Prostate gland (tissue), 2 donors: ENCODE measurements at regions not wholly inside any gene's neighbourhood (a gene's known extent, or its start where the extent isn't known, plus 50 kb on each side); places are given as distances from the start of the nearest gene placed in this dataset.
"Not testable (repeated sequence)": the region's sequence is repeated elsewhere in the genome, so short reads cannot be mapped to it uniquely, and the experiment has no call there.

Source experiments
- DNase-seq: peaks from one replicate; pipeline ENCODE4 v3.0.0-alpha.2; 2019; ENCODE audit warnings: low spot score
- H3K27ac ChIP-seq, 2 donors: fragments of 200-600 bp; sonication (generic); 2 replicates each; pipeline ENCODE4 v1.5.1; 2017 to 2019
- H3K27me3 ChIP-seq: fragments of 200-600 bp; sonication (generic); replicated peaks from 2 replicates; pipeline ENCODE4 v1.5.1; 2019; ENCODE audit not compliant: insufficient read depth
- H3K36me3 ChIP-seq, 2 donors: fragments of 200-600 bp; sonication (generic); 1 replicate in 1 of 2; 2 replicates in 1 of 2; pipeline versions ENCODE4 v1.5.1 to v1.8.1; 2017 to 2019
- H3K4me1 ChIP-seq: fragments of 200-600 bp; sonication (generic); replicated peaks from 2 replicates; pipeline ENCODE4 v1.5.1; 2019
- H3K4me3 ChIP-seq, 2 donors: fragments of 200-600 bp; sonication (generic); 2 replicates each; pipeline ENCODE4 v1.5.1; 2017 to 2019
- H3K9me3 ChIP-seq: fragments of 200-600 bp; sonication (generic); 2 replicates; pipeline ENCODE4 v1.5.1; 2017
- CTCF ChIP-seq, 4 experiments: fragments of 200-600 bp in 2 of 4; fragments of 450-650 bp in 2 of 4; sonication (generic) in 2 of 4; IDR thresholded peaks; 1 replicate in 3 of 4; 2 replicates in 1 of 4; pipeline ENCODE4 v1.5.1; 2016 to 2019; ENCODE audit warnings: antibody characterized with exemption in 4 of 4, mild to moderate bottlenecking in 2 of 4, moderate library complexity in 2 of 4
- POLR2A ChIP-seq: fragments of 450-650 bp; IDR thresholded peaks from one replicate; pipeline ENCODE4 v1.6.1; 2016; ENCODE audit warnings: antibody characterized with exemption, mild to moderate bottlenecking
- POLR2AphosphoS5 ChIP-seq: sonication (generic); formaldehyde crosslinking; IDR thresholded peaks from one replicate; pipeline ENCODE4 v1.6.1; 2017; ENCODE audit warnings: antibody characterized with exemption
- WGBS: methylation state at CpG from one replicate; pipeline ENCODE4 v1.1.5; 2018; 5-methylcytosine and 5-hydroxymethylcytosine counted together
- intact Hi-C: fragments of 100-400 bp; cut with DNase I; formaldehyde crosslinking; loops from one replicate; pipeline ENCODE4 v1.14.2; 2022

DNA sequence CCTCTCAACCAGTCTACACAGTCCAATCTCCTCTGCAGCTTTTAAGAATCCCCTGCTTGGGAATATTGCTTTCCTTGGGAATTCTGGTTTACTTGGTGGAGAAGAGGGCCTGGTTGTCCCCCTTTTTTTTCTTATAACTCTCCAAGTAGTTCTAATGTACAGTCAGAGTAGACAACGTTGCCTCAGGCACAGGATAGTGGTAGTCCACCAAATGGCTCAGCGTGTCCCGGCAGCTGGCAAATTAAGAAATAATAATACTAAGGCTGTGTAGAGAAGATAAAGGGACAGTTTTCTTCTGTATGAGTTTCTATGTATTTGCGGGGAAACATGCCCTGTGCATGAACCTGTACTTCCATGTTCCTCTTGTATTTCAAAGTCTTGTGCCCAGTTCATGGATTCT, 145.7 kb upstream of the RREB1 start:
- Histone ChIP-seq H3K36me3 (no peaks in the 10 kb centered on the region), H3K27ac (no peak overlapping the region), H3K4me1 (no peaks in the 10 kb centered on the region), H3K27me3 (no peaks in the 10 kb centered on the region), H3K9me3 (no peaks in the 10 kb centered on the region), H3K4me3 (no peak overlapping the region)
- DNase-seq = no peak
- intact Hi-C loops = no loop called here
- WGBS = 96% methylated on average over 4 of the region's 4 CpGs
- TF ChIP-seq POLR2AphosphoS5 = no peak
- no peak for TF ChIP-seq CTCF (IDR thresholded peaks at IDR 0.05)
- TF ChIP-seq POLR2A = no peak

GRCh38 chr6:6962699-6963098, 145.1 kb upstream of the RREB1 start:
- TF ChIP-seq POLR2A (no peak), CTCF (IDR thresholded peaks at IDR 0.05) (no peak), POLR2AphosphoS5 (no peak)
- H3K27ac ChIP-seq = no peak overlapping the region
- H3K4me3 ChIP-seq = no peak overlapping the region
- no peaks in the 10 kb centered on the region for H3K9me3 ChIP-seq
- DNase-seq = no peak
- H3K4me1 ChIP-seq = no peaks in the 10 kb centered on the region
- intact Hi-C loops = no loop called here
- WGBS = 95% methylated on average over 4 of the region's 4 CpGs
- H3K36me3 ChIP-seq = no peaks in the 10 kb centered on the region
- no peaks in the 10 kb centered on the region for H3K27me3 ChIP-seq

DNA sequence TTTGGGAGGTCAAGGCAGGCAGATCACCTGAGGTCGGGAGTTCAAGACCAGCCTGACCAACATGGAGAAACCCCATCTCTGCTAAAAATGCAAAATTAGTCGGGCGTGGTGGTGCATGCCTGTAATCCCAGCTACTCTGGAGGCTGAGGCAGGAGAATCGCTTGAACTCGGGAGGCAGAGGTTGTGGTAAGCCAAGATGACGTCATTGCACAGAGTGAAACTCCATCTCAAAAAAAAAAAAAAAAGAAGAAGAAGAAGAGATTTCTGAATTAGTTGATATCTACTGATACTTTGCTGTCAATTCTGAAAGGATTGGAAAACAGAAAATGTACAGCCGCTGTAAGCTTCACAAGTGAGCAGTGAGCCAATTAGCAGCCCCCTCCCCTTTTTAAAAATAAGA, 144.4 kb upstream of the RREB1 start:
- DNase-seq, H3K4me3 ChIP-seq, H3K4me1 ChIP-seq, intact Hi-C loops, H3K27ac ChIP-seq, H3K27me3 ChIP-seq, H3K9me3 ChIP-seq, H3K36me3 ChIP-seq: not testable (repeated sequence)
- 85% methylated on average over 7 of the region's 7 CpGs for WGBS

DNA sequence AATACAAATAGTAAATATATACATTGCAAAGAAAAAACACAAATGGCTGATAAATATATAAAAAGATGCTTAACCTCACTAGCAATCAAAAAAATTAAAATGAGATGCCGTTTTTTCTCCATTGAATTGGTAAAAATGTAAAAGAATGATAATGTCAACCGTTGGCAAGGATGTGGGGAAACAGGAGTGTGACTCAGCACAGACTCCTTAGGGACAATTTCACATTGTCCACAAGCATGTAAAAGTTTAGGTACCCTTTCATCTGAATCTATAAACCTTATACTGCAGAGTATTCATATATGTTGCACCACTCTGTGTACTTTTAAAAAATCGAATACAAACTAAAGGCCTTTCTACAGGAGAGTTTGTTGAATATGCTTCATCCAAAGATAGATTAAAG, 143.1 kb upstream of the RREB1 start:
- Histone ChIP-seq H3K4me3 (no peak overlapping the region), H3K4me1 (no peaks in the 10 kb centered on the region), H3K27ac (no peak overlapping the region), H3K9me3 (no peaks in the 10 kb centered on the region), H3K36me3 (no peaks in the 10 kb centered on the region), H3K27me3 (no peaks in the 10 kb centered on the region)
- intact Hi-C loops = no loop called here
- WGBS = 72% methylated on average over 3 of the region's 3 CpGs
- DNase-seq = no peak
- TF ChIP-seq CTCF (IDR thresholded peaks at IDR 0.05) (no peak), POLR2A (no peak), POLR2AphosphoS5 (no peak)

- Histone ChIP-seq H3K36me3 (no peaks in the 10 kb centered on the region), H3K27ac (no peak overlapping the region)
Measured at GRCh38 chr6:6966127-6966526, 141.6 kb upstream of the RREB1 start.

More at GRCh38 chr6:6966127-6966526, 141.6 kb upstream of the RREB1 start:
- intact Hi-C loops = no loop called here
- no peaks in the 10 kb centered on the region for H3K27me3 ChIP-seq
- no peaks in the 10 kb centered on the region for H3K4me1 ChIP-seq
- H3K4me3 ChIP-seq = no peak overlapping the region
- TF ChIP-seq POLR2AphosphoS5 = no peak
- TF ChIP-seq CTCF (IDR thresholded peaks at IDR 0.05) = no peak
- TF ChIP-seq POLR2A = no peak
- 63% methylated on average over 1 of the region's 1 CpG for WGBS
- H3K9me3 ChIP-seq = no peaks in the 10 kb centered on the region
- DNase-seq = no peak
